ENCODE measurements at regions not wholly inside any gene's neighbourhood (a gene's known extent, or its start where the extent isn't known, plus 50 kb on each side); places are given as distances from the start of the nearest gene placed in this dataset.

DNA sequence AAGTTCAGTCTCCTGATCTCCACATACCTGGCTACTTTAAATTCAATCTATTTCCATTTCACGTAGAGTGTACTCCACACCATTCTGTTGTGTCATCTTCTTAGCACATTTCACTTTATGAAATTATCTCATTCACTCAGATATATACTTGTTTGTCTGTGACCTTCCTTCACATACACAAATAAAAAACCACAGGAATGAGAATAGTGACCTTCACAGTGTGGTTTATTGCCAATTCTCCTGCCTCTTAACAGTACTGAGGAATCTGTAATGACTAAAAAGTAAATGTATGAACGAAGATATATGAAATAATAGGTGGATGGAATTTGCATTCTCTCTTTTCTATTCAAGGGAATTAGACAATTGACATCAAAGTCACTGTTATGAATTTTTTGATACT is 183.9 kb upstream of the PCDH7 start:
- TF ChIP-seq, protein P1, sequence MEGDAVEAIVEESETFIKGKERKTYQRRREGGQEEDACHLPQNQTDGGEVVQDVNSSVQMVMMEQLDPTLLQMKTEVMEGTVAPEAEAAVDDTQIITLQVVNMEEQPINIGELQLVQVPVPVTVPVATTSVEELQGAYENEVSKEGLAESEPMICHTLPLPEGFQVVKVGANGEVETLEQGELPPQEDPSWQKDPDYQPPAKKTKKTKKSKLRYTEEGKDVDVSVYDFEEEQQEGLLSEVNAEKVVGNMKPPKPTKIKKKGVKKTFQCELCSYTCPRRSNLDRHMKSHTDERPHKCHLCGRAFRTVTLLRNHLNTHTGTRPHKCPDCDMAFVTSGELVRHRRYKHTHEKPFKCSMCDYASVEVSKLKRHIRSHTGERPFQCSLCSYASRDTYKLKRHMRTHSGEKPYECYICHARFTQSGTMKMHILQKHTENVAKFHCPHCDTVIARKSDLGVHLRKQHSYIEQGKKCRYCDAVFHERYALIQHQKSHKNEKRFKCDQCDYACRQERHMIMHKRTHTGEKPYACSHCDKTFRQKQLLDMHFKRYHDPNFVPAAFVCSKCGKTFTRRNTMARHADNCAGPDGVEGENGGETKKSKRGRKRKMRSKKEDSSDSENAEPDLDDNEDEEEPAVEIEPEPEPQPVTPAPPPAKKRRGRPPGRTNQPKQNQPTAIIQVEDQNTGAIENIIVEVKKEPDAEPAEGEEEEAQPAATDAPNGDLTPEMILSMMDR (IDR thresholded peaks at IDR 0.05) = no peak
- TF ChIP-seq POLR2A (IDR thresholded peaks at IDR 0.05) (no peak), POLR2AphosphoS5 (IDR thresholded peaks at IDR 0.05) (no peak)

All from suprapubic skin (tissue), 4 donors.